HG02571 (cell line): ENCODE measurements at regions not wholly inside any gene's neighbourhood (a gene's known extent, or its start where the extent isn't known, plus 50 kb on each side); places are given as distances from the start of the nearest gene placed in this dataset.

Experiments
- ATAC-seq: cut with Tn5 transposase; IDR thresholded peaks from one replicate; pipeline ENCODE4 v1.9.1; 2021; ENCODE audit warnings: mild to moderate bottlenecking, moderate library complexity; ENCODE audit not compliant: unreplicated experiment

GRCh38 chr9:79800578-79800977, 228.8 kb downstream of the TLE4 start:
- ATAC-seq = no peak

DNA sequence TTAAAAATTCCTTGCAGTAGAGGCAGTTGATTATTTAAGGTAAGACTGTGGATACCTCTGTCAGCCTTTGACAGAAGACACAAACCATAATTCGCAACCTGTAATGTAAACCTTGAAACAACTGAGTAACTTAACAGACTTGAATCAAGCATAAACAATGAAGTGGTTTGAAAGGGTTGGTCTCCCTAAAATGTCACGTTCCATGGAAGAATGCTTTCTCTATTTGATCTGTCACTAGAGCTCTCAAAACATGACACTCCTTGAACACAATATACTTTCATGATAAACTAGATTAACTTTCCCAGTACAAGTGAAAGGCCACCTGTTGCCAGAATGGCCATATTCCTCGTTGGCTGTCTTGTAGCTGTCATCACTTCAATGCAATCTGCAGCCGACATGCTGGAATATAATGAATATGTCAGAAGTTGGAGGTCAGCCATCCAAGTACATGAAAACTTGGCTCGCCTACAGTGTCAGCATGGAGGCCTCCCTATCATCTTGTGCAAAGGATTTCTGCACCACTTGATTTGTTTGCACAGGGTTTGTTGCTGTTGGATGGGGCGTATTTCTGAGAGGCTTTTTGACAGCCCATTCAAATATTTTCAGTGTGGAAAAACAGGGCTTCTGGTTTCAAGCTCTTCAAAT, 228.0 kb downstream of the TLE4 start:
- no peak for ATAC-seq

GRCh38 chr9:79798450-79798849, 226.7 kb downstream of the TLE4 start:
- no peak for ATAC-seq

GRCh38 chr9:79796411-79796810, 224.6 kb downstream of the TLE4 start:
- no peak for ATAC-seq

DNA sequence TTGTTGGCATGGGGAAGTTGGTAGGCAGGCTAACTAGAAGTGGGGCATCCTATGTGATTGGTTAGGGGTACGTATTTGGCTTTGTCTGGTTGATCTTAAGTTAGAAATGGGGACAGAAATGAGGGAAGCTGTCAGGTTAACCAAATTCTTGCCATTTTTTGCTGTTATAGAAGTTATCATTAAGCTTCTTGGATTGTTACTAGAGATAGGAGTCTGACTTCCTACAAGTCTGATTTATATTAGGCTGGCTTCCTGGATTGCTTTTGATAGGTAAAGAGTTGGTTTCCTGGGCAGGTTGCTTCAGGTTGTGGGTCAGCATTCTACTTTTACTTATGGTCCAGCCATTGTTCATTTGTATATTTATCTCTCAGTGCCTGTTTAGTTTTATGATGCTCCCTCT, 216.9 kb downstream of the TLE4 start:
- ATAC-seq = no peak

DNA sequence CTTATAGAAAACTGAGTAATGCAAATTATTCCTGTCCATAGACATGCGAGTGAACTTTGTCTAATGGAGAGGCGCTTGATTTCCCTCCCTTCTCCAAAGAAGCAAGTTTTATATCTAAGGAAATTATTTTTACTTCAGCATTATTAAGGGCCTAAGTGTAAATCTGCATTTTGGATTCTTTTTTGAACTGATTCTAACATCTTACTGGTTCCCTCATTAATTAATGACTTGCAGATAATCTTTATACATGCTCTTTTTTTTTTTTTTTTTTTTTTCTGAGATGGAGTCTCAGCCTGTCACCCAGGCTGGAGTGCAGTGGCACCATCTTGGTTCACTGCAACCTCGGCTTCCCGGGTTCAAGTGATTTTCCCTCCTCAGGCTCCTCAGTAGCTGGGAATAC, 209.5 kb downstream of the TLE4 start:
- ATAC-seq = no peak

- no peak for ATAC-seq
Observed at GRCh38 chr9:79780559-79780958, 208.8 kb downstream of the TLE4 start.

DNA sequence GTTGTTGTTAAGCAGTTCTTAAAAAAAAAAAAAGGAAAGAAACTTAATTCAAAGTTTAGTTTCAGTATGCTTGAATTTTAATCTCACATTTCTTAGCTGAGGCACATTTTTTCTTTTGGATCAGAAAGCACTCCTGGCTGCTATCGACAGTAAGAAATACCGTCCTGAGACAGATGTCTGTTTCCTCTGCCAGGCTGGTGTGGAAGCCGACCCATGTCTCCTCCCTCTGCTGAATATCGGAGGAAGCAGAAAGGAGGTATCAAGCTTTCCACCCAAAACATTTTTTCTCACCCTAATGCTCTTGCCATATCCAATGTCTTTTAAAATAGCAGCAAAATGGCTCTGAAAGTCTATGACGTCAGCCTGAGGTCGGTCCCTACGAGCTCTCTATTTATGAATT, 208.1 kb downstream of the TLE4 start:
- no peak for ATAC-seq

DNA sequence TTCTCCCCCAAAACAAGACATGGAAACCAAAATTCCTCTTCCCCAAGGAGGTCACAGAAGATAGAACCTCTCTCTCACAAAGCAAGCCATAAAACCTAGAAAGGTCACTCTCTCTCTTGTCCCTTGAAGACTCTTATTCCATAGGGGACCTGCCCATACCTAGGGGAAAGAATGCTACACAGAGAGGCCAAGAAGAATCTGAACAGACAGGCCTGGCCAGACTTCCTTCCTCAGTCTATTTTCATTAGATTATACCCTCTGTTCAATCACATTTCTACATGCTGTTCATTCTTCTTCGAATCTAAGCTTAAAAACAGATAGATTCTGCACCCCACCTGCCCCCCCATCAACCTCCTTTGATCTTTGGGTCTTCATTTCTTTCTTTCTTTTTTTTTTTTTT, 206.8 kb downstream of the TLE4 start:
- no peak for ATAC-seq

DNA sequence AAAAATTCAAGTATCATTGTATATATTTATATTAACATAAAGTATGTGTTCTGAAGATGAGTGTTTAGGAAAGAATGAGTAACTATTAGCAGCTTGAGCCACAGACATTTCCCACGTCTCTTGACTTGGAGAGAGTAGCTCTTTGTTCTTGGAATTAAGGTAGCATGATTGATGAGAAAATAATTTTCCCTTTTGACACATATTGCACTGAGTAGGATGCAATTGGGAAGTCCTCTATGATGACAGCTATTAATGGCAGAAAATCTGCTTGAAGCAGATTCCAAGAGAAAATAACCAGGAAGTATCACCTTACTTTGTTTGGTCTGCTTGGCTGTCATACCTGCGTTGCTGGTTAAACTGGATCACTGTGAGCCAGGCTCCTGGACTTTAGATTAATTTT, 204.8 kb downstream of the TLE4 start:
- no peak for ATAC-seq
